ENCODE measurements at regions not wholly inside any gene's neighbourhood (a gene's known extent, or its start where the extent isn't known, plus 50 kb on each side); places are given as distances from the start of the nearest gene placed in this dataset.
"Not testable (repeated sequence)": the region's sequence is repeated elsewhere in the genome, so short reads cannot be mapped to it uniquely, and the experiment has no call there.

DNA sequence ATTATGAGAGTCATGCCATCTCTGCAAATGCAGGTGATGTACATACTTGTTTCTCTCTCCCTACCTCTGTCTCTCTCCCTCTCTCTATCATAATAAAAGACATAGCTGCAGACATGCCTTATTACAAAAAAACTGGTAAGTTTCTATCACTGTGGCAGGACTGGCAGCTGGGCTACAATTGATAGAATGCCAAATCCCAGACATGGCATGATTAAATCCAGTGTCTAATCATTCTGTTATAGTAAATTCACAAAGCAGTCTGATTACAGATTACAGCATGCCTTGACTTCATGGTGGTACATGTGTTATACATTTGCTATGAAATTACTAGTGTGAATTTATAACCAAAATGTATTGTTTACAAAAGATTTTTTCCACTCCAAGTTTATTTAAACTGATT is 854.7 kb downstream of the TMTC2 start:
- POLR2A ChIA-PET, result no interaction called here
- CTCF ChIA-PET, result no interaction called here

GRCh38 chr12:83538361-83538965 is 851.8 kb downstream of the TMTC2 start:
- CTCF ChIA-PET, result no interaction called here

GRCh38 chr12:83537428-83538053 is 850.8 kb downstream of the TMTC2 start:
- ChIA-PET POLR2A (no interaction called here), CTCF (interaction anchor here (0.6 kb wide), 1 partner anchor 154 kb away, joined by 4 read pairs; no protein-coding TSS in a partner anchor)

More at GRCh38 chr12:83538361-83538965, 851.8 kb downstream of the TMTC2 start:
- POLR2A ChIA-PET, result no interaction called here

DNA sequence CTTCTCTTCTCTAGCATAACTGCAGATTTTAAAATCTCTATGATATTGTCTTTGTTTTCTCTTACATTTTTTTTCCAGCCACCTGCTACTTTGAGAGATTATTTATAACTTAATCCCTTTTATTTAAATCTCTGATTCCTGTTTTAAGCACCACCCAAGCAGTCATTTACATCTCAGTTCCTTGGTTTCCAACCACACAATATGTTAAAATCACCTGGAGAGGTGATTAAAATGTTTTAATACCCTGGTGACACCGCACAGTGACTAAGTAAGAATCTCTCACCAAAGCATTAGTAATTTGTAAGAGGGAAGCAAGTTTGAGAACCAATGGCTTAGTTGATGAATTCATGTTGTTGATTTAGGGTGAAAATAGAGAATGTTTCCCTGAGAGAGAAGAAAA is 849.8 kb downstream of the TMTC2 start:
- ChIA-PET POLR2A (no interaction called here), CTCF (no interaction called here)

DNA sequence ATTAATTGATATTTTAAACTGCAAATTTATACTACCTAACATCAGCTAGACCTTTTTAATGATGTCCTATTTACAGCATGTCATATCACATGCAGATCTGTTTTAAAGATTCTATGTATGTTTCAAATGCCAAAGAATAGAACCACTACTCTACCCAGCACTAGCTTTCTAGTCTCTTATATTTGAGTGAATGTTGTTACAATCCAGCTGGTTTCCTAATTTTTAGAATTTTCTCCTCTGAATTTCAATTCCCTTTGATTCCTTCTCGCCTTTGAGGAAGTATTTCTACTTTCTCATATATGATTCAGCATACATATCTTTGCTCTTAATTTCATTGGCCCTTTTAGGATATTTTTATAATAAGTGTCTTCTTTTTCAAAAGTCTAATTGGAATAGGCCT is 841.9 kb downstream of the TMTC2 start:
- ChIA-PET POLR2A (no interaction called here), CTCF (no interaction called here)

DNA sequence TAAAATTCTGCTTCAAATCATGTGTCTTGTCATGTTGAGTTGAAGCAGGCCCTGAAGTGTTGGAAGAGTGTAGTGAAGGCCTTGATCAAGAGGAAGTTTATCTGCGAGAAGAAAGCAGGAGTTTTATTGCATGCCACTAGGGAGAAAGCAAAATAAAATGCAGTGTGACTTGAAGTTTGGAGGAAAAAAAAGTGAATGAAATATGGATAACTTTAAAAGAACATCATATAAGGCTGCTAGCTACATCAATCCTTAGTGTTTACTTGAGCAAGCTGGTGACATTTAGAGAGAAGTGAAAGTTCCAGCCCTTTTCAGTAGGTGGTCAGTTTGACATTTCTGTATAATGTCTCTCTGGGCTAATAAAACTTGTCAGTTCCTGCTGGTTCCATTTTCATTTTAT is 841.1 kb downstream of the TMTC2 start:
- POLR2A ChIA-PET, result no interaction called here
- CTCF ChIA-PET, result no interaction called here

DNA sequence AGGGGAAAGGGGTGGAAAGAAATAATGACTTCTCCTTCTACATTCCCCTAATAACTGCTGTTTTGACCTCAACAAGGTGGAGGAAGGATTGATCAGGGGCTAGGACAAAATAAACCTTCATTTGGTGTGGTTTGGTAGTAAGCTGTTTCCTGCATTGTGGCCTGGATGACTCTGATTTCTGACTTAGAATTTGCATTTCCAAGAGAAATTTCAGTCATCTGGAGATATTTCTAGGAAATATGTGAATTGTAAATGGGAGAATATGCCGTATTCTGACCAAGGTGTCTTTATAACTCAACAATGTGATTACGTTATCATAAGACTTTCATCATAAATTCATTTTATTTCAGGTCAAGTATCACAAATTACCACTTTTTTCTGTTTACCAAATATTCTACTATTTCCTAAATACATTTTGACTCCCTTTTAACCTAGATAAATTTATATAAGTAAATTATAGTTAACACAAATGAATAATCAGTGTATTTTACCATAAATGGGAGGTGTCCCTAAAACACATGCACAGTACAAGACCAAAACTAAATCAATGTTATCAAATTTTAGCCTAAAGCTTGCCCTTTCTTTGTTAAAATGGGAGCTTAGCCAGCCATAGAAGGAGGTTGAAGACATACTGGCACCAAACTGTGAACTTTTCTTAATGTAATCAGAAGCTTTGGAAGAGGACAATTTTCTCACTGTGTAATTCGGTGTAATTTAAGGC is 828.8 kb downstream of the TMTC2 start:
- POLR2A ChIA-PET, result no interaction called here
- CTCF ChIA-PET, result no interaction called here

DNA sequence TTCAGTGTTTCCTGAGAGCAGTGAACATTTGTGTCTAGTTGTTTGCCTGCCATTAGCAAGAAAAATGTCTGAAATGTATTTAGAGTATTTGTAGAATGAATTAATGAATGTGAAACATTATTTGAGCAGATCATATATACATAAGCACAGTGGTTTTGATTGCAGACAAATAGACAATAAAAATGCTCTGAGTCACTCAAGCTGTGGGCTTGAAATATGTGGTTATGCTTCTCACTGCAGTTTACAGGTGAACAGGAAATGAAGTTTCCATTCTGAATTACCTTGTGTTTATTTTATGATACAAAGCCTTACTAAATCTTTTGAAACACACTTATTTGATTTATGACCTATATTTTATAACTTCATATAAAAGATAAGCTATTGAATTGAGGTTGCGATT is 827.7 kb downstream of the TMTC2 start:
- CTCF ChIA-PET, result no interaction called here
- POLR2A ChIA-PET, result no interaction called here

DNA sequence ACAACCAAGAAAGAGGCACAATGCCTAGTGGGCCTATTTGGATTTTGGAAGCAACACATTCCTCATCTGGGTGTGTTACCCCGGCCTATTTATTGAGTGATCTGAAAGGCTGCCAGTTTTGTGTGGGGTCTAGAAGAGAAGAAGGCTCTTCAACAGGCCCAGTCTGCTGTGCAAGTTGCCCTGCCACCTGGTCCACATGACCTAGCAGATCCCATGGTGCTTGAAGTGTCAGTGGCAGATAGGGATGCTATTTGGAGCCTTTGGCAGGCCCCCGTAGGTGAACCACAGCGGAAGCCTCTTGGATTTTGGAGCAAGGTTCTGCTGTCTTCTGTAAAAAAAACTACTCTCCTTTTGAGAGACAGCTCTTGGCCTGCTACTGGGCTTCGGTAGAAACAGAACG is 820.1 kb downstream of the TMTC2 start:
- POLR2A ChIA-PET, result no interaction called here
- CTCF ChIA-PET, result no interaction called here

- ChIA-PET POLR2A (no interaction called here), CTCF (no interaction called here)
Measured at GRCh38 chr12:83505586-83505985, 818.9 kb downstream of the TMTC2 start.

GRCh38 chr12:83499894-83500293 is 813.2 kb downstream of the TMTC2 start:
- CTCF ChIA-PET, POLR2A ChIA-PET: not testable (repeated sequence)

GRCh38 chr12:83477696-83478095 is 791.0 kb downstream of the TMTC2 start:
- POLR2A ChIA-PET, result no interaction called here
- CTCF ChIA-PET, result no interaction called here

- ChIA-PET CTCF (no interaction called here), POLR2A (no interaction called here)
Measured at GRCh38 chr12:83476695-83477690, 790.3 kb downstream of the TMTC2 start.

DNA sequence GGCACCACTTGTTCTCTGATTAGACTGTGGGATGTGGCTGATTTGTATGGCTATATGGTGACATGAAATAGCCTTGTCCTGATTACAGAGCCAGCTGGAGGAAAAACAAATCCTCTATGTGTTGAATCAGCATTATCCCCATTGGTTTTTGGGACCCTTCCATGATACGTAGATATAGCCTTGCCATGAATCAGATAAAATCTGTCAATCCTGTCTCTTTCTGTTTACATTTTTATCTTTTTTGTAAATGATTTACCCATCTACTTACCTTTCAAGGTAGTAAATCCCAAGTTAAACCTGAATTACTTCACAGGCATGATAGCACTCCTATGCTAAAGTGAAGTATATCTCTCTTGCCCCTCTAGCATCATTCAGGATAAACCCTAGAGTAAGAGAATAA is 789.3 kb downstream of the TMTC2 start:
- ChIA-PET POLR2A (no interaction called here), CTCF (no interaction called here)

DNA sequence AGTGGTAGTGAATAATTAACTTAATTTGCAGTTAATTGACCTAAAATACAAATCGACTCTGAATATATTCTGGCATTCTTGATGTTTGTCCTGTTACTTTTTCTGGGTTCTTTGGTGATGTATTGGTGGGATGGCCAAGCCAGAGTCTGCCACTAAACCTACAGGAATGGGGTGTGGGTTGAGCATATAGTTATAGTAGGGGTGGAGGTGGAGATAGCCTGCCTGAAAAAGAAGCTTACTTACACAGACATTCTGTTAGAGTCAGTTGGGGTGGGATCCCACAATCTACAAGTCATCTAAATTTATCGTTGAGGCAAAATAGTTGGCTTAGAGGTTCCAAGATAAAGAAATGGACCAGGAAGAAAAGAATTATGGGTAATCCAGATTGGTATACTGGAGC is 787.7 kb downstream of the TMTC2 start:
- POLR2A ChIA-PET, result no interaction called here
- CTCF ChIA-PET, result no interaction called here

- POLR2A ChIA-PET, result no interaction called here
- CTCF ChIA-PET, result no interaction called here
Measured at GRCh38 chr12:83473408-83474095, 786.8 kb downstream of the TMTC2 start.

GRCh38 chr12:83472772-83473171 is 786.1 kb downstream of the TMTC2 start:
- POLR2A ChIA-PET, result no interaction called here
- CTCF ChIA-PET, result no interaction called here

- CTCF ChIA-PET, result no interaction called here
- POLR2A ChIA-PET, result no interaction called here
Measured at GRCh38 chr12:83472350-83472749, 785.6 kb downstream of the TMTC2 start.

GRCh38 chr12:83471341-83471740 is 784.6 kb downstream of the TMTC2 start:
- ChIA-PET POLR2A (no interaction called here), CTCF (no interaction called here)

- CTCF ChIA-PET, result no interaction called here
- POLR2A ChIA-PET, result no interaction called here
Measured at GRCh38 chr12:83470749-83471148, 784.0 kb downstream of the TMTC2 start.
